NCI-H1105 (cell line): ENCODE measurements at regions not wholly inside any gene's neighbourhood (a gene's known extent, or its start where the extent isn't known, plus 50 kb on each side); places are given as distances from the start of the nearest gene placed in this dataset.
"Not testable (repeated sequence)": the region's sequence is repeated elsewhere in the genome, so short reads cannot be mapped to it uniquely, and the experiment has no call there.

Source experiments
- DNase-seq: peaks from one replicate; lab custom pipeline; 2025; lab: John Stamatoyannopoulos, UW

DNA sequence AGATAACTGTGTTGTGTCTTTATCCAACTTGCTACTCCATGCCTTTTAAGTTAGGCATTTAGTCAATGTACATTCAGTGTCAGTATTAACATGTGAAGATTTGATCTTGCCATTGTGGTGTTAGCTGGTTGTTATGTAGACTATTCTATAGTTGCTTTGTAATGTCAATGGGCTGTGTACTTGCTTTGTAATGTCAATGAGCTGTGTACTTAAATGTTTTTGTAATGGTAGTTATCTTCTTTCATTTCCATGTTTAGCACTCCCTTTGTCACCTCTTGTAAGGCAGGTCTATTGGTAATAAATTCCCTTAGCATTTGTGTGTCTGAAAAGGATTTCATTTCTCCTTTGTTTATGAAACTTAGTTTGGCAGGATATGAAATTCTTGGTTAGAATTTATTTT is 53.4 kb downstream of the MC4R start:
- DNase-seq = no peak

DNA sequence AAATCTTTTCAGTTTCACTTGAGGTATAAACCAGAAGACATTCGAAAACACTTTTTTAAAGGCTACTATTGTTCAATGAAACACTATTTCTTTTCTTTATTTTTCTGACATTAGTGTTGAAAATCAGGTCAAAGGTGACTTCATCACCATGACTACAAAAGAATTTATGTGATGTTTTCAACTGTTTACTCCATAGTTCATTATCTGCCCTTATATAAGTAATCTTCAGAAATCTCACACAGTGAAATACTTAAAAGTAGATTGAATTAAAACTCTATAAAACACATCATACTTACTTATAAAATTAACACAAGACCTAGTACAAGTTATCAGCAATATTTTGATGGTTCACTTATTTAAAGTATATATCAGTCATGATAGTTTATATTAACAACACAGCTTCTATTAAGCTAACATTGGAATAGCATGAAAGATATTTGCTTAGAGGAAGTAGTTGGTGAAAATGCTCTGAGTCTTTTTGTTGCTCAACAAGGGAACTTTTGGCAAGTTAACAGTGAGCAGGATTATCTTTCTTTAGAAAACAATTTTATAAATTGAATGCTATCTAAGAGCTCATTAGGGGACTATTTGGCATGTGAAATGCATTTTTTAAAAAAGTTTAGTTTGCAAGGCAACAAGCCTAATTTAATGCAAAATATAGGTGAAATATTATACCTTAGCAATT is 60.8 kb downstream of the MC4R start:
- DNase-seq = no peak

DNA sequence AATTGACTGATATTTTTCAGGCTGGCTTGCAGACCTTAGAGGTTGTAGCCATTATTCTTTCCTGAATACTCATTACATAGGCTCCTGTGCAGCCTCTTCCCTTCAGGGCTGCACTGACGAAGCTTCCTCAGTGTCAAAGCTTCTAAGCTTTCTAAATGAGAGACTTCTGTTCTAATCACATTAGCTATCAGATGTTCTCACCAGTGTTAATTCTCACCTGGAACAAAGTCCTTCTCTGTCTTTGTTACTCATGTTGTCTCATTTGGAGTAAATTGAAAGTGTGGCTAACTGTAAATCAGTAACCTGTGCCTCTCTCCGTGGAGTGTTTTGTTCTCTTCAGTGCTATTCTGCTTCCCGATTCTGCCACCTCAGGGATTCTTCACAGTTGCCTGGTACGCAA is 76.9 kb downstream of the MC4R start:
- no peak for DNase-seq

DNA sequence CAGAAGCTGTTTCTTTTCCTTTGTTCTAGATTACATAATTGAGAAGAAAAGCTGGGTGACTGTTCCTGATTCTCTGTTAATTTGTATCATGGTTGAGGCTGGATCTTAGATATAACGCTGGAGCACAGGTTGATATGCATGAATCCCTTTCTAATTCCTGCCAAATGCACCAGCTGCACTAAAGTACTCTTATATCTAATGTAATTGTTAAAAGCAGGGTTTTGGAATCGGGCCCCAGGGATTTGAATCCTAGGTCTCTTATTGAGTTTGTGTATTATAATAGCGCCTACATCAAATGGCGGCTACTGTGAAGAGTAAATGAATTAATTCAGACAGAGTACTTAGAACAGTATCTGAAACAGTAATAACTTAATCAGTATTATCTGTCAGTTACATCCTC is 80.4 kb downstream of the MC4R start:
- DNase-seq = peak; percentile 76

DNA sequence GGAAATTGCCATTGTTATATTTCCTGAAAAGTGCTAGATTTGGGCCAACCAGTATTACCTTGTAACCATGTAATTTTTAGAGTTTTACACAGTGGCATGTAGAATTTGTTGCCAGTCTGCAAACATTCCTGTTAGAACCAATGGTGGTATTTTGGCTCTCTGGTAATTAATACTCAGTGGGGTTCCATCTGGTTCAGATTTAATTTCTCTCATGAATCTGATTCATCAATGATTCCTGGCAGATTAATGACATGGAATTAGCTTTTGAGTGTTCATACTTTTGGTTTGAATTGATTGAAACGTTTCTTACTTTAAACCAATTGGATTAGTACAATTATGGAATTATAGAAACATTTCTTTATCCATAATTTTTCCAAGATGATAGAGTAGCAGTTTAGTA is 93.2 kb downstream of the MC4R start:
- no peak for DNase-seq

DNA sequence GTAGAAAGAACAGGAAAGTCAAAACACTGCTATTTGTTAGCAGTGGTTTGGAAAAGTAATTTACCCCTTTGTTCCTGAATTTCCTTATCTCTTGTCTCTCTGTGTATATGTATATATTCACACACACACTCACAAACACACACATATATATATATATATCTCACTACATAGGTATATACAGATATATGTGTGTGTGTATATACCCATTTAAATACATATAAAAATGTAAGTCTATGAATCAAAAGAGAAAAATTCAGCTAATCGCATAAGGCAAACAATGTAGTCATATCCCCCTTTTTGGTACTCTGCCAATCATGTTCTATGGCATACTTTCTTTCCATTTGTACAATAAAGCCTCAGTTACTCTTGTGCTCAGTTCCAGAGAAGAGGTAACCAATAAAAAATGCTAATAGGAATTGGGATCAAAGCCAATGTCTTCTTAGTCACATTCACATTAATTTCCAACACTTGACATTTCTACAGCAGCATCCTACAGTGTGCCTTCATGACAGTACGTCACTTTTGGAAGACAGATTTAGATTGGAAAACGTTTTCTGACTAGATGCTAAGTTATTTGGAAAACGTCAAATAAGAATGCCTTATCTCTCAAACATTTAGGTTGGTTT is 94.6 kb downstream of the MC4R start:
- peak; percentile 82 for DNase-seq

DNA sequence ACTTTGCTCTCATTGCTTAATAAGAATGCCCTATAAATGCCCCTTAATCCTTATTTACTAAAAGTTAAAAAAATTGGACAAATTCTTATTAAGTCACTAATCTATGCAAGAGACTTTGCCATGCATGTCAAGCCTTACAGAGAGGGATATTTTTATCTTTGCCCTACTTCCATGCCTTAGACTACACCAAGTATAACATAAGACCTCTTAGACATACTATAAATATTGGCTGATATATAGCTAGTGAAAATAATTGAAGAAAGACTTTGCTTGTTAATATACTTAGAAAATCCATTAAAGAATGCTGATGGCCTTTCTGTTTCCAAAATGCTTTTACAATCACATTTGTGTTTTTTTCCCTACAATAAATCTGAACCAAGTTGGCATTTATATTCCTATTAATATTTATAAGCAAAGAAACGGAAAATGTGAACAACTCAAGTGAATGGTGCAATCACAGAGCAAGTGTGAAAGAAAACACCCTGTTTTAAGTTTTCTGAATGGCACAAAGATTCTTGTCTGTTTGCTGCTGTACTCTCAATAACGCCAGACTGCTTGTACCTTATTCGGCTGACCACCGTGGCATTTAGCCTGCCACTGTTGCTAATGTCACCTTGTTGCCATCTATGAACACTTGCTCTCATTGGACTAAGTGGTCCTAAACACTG is 105.0 kb downstream of the MC4R start:
- no peak for DNase-seq

DNA sequence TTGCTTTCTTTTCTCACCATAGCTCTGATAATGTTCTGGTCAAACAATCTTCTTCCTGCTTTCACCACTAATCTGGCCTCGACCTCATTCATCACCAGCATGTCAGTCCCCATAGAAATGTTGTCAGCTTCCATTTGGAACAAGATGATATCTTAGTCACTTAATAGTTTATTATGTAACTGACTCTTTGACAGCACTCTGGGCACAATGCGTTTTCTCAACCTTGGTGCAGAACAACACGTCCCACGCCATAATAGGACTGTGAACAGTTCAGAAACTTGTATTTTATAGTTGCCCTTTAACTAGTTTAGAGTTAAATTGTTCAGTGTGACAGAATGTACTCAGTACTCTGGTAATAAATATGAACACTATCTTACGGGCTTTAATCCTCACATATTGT is 106.0 kb downstream of the MC4R start:
- DNase-seq = no peak

DNA sequence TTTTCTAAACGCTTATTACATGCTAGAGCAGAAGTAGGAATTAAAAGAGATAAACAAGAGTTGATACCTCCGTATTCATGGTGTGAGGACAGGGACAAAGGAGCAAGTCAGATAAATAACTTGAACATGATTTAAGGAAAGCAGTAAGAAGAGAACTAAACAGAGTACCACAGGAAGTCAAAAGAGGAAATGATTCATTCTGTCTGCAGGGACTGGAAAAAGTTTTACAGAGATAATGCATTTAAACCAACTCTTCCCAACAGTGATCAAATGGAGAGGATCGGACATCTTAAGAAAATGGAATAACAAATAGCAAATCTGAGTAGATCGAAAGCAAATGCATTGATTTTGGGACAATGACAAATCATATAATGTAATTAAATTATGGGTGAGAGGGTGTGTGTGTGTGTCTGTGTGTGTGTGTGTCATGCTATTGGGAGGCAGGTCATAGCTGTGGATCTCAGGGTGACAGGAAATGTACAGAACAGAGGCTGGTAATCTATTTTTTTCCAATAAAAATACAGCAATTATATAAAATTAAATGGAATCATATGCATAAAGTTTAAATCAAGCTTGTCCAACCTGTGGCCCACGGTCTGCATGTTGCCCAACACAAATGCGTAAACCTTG is 113.4 kb downstream of the MC4R start:
- DNase-seq = no peak

DNA sequence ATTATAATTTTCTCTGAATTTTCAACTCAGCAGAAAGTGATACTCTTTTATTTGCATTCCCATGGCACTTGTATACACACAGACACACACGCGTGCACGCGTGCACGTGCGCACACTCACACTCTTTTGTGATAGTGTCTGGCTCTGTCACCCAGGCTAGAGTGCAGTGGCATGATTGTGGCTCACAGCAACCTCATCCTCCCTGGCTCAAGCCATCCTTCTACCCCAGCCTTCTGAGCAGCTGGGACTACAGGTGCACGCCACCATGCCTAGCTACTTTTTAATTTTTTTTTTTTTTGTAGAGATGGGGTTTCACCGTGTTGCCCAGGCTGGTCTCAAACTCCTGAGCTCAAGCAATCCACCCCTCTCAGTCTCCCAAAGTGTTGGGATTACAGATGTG is 123.2 kb downstream of the MC4R start:
- DNase-seq = no peak

DNA sequence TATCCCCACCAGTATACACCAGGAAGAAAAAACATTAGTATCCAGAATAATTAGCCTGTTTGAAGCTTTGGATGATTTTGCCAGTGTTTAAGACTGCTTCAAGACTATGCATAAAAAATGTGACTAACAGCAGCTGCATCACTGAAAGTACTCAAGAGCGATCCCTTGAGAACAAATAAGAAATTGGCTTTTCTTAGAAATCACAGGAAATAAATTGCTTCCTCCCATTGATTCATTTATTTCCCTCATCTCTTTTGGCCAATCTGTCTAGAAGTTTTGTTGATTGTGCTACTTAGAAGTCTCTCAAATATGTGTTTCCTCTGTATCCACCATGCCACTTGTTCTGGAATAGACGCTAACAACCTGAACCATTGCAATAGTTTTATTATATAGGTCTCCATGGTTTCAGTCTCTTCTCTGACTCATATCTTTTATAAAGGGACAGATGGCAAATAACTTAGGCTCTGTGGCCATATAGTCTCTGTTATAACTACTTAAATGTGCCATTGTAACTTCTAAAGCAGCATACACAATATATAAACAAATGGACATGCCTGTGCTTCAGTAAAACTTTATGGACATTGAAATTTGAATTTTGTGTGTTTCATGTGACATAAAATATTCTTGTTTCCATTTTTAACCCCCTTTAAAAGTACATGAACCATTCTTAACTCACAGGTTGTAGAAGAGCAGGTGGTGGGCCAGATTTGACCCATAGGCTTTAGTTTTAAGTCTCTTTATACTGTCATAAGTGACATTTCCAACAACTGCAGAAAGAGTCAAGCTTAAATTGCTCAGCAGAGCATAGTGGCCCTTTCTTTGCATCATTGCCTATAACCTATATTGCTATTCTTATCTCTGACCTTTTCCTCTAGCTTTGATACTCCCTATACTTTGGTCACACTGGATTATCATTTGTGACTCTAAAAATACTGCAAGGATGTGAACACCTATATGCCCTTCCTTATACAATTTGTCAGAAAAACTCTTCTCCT is 123.9 kb downstream of the MC4R start:
- DNase-seq = no peak

DNA sequence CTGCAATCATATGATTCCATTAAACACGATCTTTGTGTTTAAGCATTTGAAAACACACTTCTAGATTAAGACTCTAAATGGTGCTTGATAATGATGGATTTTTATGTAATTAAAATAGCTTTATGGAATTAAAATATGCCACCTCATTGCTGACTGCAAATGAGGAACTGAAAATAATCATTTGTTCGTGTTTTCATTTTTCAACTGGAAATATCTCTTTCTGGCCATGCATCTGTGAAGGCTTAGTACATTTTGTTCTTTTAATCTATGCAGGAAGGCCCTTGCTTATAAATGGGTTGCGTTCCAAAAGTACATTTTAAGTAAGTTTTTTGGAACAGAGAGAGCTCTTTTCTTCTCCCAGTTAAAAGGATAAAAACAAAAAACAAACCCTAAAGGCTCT is 125.5 kb downstream of the MC4R start:
- DNase-seq = no peak

DNA sequence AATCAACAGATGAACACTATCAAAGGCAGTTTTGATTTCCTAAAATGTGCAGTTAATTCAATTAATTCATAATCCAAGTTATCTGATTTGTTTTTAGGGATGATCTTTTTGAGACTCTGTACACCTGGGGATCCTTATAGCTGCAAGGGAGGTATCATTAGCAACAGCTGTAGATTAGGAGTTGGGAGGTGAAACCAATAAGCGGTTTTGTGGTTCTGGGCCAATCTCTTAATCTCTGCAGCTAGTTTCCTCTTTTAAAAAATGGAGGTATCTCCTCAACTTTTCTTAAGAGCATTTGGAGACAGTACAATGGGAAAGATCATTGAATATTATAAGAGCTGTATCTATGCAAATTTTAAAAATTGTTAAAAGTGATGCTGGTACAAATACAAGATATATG is 126.0 kb downstream of the MC4R start:
- no peak for DNase-seq

DNA sequence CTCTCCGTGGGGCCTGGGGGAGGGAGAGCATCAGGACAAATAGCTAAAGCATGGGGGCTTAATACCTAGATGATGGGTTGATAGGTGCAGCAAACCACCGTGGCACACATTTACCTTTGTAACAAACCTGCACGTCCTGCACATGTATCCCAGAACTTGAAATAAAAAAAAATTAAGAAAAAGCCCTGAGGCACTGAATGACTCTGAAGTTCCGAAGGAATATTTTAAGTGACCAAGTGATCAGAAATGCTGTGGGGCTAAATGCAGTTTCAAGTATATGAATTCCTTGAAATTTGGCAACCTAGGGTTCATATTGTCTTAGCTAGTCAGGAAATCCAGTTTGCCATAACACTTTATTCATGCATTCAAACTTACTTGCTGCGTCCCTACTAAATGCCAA is 127.5 kb downstream of the MC4R start:
- no peak for DNase-seq

DNA sequence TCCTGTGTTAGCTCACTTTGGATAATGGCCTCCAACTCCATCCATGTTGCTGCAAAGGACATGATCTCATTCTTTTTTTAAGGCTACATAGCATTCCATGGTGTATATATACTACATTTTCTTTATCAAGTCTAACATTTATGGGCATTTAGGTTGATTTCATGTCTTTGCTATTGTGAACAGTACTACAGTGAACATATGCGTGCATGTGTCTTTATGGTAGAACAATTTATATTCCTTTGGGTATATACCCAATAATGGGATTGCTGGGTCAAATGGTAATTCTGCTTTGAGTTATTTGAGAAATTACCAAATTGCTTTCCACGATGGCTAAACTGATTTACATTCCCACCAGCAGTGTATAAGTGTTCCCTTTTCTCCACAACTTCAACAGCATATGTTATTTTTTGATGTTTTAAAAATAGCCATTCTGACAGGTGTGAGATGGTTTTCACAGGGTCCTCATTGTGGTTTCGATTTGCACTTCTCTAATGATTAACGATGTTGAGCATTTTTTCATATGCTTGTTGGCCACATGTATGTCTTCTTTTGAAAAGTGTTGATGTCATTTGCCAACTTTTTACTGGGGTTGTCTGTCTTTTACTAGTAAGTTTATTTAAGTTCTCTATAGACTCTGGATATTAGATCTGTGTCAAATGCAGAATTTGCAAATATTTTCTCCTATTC is 133.4 kb downstream of the MC4R start:
- not testable (repeated sequence) for DNase-seq

DNA sequence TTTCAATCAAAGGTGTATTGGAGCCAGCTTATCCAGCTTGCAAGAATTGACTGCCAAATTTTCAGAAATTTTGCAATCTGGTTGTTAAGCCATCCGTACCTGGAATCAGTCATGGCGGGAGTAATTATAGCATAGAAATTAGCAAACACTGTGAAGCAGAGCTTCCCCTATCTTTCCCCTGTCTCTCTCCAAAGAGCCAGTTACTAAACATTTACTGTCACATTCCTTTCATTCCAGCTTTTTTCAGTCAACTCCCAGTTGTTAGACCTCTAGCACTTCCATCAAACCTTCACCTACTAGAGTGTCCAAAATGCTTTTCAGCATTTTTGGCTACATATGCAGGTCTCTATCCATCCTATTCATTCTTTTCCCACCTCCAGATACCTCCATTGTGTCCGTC is 137.4 kb downstream of the MC4R start:
- no peak for DNase-seq

DNA sequence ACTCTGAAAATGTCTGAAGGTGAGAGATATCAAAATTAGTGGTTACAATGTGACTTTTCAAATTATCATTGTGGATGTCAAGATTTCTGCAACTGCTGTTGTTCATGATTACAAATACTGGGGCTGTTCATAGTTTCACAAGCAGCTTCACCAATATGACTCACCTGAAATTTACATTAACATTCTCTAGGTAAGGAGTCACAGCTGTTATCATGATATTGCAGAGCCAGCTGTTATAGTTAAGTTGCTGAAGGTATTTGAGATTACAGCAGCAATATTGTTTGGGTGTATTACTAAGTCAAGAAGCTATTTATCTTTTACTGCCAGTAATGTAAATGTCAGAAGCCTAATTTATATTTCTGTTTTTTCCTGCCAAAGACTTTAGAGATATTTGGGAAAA is 140.0 kb downstream of the MC4R start:
- no peak for DNase-seq

DNA sequence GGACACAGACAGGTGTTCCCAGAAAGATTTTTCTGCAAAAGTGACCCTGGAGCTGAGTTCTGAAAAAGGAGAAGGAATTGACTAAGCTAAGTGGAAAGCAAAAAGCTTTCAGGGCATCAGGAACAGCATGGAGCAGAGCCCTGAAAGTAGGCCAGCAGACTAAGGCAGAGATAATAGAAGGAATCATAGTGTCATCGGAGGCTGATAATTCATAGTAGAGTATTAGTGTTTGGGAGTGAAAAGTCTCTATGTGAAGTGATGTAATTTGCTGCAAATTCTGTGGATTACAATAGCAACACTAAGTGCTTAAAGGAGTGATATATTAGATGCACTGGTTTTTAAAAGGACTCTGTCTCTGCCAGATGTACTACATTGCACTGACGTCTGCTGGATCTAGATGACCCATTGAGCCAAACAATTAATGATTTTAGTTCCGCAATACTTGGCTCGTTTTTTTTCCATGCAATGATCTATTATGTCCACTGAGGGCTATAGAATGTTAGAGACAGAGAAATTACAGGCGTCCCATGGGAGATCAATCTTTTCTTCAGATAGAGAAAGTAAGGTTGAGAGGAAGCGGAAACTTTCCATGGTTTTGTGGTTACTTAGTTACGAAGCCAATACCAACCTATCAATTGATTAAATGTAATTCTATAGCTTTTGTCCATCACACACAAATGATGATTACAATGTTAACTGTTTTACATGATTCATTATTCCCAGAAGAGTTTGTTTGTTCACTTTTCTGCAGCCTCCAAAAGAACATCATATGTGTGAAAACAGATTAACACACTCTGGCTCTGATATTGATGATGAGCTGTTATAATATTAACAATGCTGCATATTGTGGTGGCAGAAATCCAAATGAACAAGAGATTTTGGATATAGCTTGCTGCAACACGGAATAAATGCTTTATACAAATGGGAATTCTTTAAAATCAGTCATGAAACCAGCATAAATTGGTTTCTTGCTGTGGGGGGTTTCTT is 143.7 kb downstream of the MC4R start:
- DNase-seq = no peak

DNA sequence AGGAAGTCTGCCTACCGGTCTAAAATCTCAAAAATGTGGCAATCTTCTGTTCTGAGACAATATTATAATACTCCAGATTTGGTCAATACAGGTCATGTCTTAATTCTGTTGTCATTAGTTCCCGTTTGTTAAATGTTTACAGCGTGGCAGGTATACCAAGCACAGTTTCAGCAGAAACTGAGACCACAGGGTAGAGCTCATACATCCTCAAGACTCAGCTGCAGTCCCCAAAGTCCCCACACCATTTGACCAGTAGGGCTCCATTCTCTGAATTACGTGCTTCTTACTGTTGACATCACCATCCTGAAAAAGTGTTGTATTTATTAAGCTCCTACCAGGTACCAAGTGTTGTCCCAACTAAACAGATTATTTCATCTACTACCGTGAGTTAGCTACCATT is 157.1 kb downstream of the MC4R start:
- no peak for DNase-seq

DNA sequence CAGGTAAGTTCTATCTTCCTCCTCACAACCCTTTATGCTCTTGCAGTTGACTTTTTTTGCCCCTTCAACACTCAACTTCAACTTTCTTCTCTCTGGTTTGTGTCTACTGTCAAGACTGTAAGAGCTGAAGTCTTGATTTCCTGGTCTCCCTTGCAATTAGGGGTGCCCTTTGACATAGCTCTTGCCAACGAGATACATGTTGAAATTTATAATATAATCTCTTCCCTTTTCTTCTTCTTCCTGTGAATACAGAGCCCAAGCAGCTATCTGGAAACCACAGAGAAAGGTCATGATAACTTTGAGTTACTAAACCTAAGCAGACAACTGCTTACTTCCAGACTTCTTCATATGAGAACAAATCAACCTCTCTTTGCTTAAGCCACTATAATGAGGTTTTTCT is 163.5 kb downstream of the MC4R start:
- no peak for DNase-seq
